Stimulated activated CD8-positive, alpha-beta memory T cell treated with anti-CD3 and anti-CD28 coated beads, Interleukin-7, amount 100 ng/mL, for 4 hours (primary cell): ENCODE measurements at regions not wholly inside any gene's neighbourhood (a gene's known extent, or its start where the extent isn't known, plus 50 kb on each side); places are given as distances from the start of the nearest gene placed in this dataset.
"Not testable (repeated sequence)": the region's sequence is repeated elsewhere in the genome, so short reads cannot be mapped to it uniquely, and the experiment has no call there.

Experiments used
- DNase-seq, 2 donors: peaks; one replicate each; pipeline ENCODE4 v3.0.0-alpha.2; 2020; ENCODE audit warnings: low read depth in 2 of 2

DNA sequence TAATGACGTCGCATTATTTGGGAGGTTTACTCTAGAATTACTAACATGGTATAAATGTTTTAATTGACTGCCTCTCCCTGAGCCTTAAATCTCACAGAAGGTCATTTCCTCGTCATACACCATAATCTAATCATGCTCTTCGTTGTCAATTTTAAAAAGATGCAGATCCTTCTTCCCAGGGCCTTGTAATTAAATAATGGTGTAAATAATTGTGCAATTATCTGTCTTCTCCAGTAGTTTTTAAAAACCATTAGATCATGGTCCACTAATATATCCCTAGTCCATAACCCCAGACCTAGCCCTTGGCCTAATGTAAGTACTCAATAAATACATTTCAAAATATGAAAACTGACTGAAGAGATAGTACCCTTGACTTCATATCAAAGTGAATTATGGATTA, 181.5 kb upstream of the GNAI1 start:
- DNase-seq: no peak

DNA sequence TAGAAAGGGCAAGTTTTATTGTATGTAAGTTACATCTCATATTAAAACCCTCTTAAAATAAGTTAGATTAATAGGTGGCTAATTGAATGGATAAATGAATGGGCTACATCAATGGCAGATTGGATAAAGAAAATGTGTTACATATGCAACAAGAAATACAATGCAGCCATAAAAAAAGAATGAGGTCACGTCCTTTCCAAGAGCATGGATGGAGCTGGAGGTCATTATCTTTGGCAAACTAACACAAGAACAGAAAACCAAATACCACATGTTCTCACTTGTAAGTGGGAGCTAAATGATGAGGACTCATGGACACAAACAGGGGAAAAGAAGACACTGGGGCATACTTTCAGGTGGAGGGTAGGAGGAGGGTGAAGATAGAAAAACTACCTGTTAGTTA, 182.2 kb upstream of the GNAI1 start:
- DNase-seq: no peak

DNA sequence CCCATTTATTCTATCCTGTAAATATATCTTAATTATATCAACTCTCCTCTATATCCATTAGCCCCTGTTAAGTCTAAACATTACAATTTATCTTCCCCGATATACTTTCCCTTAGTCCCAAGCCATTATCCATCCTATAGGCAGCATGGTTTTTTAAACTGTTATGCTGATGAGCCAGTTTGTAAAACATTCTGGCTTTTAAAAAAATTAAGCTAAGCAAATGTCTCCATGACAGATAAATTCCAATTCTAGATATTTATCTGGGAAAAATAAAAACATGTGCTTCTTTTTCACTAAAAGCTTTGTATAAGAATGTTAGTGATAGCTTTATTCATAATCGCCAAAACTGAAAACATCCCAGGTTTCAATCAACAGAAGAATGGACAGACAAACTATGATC, 183.2 kb upstream of the GNAI1 start:
- DNase-seq: no peak

DNA sequence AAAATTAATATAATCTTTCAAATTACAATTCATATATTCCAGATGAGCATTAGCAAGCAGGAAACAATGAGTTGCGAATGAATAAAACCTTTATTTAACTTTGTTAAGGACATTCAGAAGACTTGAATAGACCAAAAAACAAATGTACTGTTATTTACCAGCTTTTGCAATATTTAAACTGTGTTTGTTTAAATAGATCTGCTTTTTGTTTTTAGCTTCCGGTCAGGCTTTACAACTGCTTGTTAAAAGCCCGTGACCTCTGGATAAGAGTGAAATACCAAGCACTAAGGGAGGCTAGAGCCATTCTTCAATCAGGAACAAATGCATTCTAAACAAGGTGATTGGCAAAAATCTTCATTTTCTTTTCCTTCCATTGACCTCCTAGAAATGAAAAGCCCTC, 184.9 kb upstream of the GNAI1 start:
- no peak for DNase-seq

DNA sequence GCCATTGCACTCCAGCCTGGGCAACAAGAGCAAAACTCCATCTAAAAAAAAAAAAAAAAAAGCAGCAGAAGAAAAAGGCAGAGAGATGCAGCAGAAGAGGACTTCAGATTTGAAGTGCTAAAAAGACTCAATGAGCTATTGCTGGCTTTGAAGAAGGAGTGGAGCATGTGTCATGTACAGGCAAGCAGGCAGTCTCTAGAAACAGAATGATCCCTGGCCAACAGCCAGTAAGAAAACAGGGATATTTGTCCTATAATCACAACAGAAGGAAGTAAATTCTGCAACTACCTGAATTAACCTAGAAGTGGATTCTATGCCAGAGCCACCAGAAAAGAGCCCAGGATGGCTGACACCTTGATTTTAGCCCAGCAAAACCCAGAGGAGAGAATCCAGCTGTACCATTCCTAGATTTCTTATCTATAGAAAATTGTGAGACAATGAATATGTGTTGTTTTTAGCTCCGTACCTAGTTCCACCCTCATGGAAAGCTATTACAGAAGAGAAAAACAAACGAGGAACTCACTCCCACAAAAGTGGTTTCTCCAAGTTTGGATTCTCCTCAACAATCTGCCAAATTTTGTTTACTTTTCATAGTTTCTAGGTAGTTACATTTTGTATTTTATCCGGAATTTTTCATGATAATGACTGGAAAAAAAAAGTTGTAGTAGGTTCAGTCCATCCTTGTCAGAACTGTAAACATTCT, 198.2 kb upstream of the GNAI1 start:
- no peak for DNase-seq

DNA sequence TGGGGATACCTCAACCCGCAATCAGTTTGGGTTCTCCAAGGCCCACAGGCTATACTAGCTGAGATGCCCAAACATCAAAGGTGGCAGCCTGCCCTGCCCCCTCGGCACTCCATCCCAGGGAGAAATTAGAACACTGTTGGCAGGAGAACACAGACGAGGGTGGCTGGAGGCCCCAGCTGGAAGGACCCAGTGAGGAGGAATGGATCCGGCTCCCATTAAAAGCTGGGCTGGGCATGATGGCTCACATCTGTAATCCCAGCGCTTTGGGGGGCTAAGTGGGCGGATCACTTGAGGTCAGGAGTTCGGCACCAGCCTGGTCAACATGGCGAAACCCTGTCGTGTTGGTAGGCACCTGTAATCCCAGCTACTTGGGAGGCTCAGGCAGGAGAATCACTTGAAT, 199.9 kb upstream of the GNAI1 start:
- no peak for DNase-seq

DNA sequence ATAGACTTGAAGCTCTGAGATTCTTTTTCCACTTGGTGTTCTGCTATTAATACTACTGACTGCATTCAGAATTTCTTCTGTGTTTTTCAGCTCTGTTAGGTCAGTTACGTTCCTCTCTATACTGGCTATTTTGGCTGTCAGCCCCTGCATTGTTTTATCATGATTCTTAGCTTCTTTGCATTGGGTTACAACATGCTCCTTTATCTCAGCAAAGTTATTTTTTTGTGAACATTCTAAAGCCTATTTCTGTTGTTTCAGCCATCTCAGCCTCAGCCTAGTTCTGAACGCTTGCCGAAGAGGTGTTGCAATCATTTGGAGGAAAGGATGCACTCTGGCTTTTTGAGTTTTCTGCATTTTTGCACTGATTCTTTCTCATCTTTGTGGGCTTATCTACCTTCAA, 201.5 kb upstream of the GNAI1 start:
- DNase-seq: no peak

DNA sequence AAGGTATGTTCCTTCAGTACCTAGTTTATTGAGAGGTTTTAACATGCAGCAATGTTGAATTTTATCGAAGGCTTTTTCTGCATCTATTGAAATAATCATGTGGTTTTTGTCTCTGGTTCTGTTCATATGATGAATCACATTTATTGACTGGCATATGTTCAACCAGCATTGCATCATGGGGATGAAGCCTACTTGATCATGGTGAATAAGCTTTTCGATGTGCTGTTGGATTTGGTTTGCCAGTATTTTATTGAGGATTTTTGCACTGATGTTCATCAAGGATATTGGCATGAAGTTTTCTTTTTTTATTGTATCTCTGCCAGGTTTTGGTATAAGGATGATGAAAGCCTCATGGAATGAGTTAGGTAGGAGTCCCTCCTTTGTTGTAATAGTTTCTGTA, 204.0 kb upstream of the GNAI1 start:
- no peak for DNase-seq

DNA sequence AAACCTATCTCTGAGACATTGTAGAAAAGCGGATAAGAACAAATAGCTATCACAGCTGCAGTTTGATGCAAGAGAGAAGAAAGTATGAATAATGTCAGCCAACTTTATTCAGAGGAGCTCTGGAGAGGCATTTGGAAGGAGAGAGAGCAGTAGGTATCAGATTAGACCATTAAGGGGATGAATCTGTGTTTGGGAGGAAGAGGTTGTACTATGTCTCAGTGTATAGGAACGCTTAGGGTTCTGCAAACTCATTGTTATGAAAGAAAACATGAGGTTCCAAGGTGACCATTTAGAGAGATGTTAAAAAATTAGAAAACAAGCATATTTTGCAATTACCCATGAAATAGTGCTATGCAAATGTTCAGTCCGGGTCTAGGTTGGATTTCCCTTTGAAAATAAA, 207.5 kb upstream of the GNAI1 start:
- DNase-seq: no peak

DNA sequence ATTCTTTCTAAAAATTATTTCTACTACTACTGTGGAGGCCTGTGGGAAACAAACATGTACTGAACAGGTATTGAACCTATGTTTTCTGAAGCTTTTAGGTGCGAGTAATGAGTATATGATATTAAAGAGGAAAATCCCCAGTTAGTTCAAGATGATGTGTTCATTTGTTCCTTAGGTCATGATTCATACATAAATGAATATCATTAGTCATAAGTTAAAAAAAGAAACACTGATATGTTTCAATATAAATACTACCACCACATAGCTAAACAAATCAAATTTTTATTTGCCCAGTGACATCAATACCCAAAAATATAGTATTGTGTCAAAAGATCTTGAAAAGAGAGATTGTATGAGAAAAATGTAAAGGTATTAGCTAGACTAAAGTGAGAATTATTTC, 210.7 kb upstream of the GNAI1 start:
- DNase-seq: no peak

DNA sequence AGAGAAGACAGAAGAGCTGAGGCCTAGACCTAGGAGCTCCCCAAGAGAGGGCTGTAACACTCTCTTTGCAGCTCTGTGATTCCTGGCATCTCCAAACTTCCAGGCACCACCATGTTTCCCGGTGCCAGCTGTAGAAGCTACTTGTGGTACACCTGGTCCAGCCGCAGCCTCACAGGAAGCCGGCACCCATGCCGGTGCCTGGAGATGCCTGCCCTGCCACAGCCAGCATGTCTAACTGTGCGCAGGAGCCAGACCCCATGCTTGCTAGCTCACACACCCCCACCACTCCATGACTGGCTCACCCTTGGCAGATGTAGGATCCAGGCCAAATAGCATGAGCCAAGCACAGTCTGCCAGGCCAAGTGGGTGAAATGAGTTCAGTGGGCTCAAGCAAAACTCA, 211.7 kb upstream of the GNAI1 start:
- DNase-seq: no peak

DNA sequence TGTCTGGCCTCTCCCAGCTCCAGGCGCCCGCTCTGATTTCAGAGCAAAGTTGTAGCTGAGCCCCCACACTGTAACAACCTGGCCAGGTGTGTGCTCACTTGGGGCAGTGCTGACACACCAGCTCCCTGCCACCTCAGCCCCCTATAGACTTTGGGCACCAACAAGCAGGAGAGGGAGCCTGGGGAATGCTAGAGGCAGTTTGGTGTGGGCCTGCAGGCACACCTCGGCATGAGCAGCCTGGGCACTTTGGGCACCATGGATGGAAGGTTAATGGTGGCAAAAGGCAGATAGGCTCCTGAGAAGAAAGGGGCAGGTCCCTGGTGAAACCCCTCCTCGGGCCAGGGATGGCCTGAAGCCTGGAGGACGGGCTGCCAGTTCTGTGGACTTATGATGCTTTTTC, 212.7 kb upstream of the GNAI1 start:
- DNase-seq: no peak

DNA sequence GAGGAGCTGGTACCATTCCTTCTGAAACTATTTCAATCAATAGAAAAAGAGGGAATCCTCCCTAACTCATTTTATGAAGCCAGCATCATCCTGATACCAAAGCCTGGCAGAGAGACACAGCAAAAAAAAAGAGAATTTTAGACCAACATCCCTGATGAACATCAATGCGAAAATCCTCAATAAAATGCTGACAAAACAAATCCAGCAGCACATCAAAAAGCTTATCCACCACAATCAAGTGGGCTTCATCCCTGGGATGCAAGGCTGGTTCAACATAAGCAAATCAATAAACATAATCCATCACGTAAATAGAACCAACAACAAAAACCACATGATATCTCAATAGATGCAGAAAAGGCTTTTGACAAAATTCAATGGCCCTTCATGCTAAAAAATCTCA, 216.0 kb upstream of the GNAI1 start:
- DNase-seq: not testable (repeated sequence)

DNA sequence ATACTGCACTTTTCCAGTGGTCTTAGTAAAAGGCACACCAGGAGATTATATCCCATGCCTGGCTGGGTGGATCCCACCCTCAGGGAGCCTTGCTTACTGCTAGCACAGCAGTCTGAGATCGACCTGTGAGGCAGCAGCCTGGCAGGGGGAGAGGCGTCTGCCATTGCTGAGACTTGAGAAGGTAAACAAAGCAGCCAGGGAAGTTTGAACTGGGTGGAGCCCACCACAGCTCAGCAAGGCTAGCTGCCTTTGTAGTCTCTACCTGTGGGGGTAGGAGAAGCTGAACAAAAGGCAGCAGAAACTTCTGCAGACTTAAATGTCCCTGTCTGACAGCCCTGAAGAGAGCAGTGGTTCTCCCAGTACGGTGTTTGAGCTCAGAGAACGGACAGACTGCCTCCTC, 219.3 kb upstream of the GNAI1 start:
- DNase-seq: not testable (repeated sequence)

DNA sequence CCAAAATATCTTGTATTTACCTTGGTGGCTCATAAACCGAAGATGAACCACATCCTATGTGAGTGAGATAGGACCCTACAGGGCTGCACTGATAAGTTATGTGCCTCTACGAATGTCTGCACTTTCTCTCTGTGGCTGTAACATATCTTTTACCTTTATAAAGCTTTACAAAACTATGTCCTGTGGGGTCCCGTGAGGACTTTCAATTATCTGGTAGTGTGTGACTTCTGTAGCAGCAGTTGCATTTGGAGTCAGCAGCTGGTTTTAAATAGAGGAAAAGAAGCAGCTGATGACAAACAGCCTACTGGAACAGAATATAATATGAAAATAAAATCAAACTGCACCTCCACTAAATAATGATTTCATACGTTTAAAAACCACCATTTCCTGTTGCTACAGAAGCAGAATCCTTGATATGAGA, 222.4 kb upstream of the GNAI1 start:
- no peak for DNase-seq

DNA sequence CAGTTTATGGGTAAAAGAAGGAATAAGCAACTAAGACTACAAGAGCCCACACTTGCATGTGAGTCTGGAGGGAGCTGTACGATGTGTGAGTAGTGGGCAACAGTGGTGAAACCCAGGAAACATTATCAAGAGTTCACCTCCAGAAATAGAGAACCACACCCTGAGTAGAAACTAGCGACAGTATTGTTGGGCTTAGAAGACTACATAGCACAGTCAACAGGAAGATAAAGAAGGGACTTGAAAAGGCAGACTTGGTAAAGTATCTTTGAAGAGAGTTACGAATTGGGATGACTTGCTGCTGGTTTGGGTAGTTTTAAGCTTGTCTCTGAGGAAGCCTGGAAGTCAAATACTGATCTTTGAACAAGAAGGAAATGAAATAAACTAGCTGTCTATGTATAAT, 223.2 kb upstream of the GNAI1 start:
- no peak for DNase-seq

DNA sequence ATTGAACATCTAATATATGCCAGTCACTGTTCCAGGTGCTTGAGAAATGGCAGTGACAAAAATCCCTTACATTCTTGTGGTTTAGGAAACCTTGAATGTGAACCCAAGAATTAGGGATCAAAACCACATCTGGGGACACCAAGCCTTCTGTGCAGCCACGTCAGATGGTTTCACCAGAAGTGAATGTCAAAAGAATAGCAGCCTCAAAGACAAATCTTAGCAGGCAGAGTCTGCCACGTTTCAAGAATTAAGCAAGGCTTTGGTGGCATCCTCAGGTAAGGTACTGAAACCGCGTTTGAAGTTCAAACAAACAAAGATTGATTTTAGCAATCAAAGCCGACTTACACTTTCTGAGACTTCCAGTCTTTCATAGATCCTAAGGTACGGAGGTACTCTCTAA, 225.5 kb upstream of the GNAI1 start:
- DNase-seq: no peak

DNA sequence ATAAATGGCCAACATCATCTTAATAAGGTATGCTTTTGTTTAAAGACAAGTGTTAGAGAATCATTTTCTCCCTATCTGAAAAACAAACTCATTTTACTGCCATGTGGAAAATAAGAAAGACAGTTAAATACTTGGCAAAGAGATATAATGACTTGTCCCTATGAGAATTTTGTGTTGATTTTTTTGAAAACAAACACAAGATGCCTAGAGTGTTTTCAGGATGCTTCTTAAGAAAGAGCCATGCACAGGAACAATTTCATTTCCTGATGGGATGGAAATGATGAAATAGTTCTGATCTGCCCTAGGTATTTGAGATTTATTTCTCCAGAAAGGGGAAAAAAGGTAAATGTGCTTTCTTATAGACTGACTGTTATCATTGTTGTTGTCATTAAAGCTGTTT, 237.5 kb upstream of the GNAI1 start:
- no peak for DNase-seq

DNA sequence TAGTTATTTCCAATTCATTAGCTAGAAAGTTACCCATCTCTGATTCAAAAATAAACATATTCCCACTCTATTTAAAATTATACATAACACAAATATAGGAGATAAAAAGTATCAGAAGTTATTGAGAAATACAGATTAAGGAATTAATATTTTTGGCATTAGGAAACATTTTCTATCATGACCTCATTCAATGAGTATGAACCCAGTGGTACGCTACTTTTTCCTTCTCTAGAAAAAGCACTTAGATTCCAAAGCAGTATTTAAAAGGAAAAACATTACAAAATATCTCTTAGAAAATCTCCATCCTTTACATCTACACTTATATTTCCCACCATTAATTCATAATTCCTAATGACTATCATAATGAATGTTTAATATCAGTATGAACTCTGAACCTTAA, 240.6 kb upstream of the GNAI1 start:
- DNase-seq: no peak

DNA sequence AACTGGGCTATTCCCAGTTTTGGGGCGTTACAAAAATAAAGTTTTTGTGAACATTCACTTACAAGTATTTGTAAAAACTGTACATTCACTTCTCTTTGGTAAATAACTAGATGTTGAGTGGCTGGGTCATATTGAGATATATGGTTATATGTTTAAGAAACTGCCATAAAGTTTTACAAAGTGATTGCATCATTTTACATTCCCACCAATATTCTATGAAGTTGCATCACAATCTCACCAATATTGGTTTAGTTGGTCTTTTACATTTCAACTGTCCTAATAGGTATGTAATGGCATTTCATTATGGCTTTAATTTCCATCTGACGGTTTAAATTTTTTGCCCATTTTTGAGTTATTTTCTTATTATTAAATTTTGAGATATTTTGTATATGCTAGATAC, 251.7 kb upstream of the GNAI1 start:
- DNase-seq: no peak

DNA sequence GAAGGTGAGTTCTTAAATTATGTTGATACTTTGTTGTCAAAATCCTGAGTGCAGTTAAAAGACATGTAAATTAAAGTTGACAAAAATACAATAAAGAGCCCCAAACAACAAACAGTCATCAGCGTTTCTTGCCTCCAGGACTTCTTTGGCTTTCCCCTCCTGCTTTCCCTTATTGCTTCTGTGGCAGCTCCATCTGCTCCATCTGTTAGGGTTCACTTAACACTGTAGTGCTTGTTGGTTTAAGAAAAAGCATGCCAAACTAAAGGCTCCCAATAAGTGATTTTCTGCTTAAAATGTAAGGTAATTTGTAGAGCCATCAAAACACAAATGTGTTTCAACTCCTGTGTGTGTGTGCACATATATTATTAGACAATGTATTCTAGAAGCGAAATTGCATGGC, 254.3 kb upstream of the GNAI1 start:
- no peak for DNase-seq

DNA sequence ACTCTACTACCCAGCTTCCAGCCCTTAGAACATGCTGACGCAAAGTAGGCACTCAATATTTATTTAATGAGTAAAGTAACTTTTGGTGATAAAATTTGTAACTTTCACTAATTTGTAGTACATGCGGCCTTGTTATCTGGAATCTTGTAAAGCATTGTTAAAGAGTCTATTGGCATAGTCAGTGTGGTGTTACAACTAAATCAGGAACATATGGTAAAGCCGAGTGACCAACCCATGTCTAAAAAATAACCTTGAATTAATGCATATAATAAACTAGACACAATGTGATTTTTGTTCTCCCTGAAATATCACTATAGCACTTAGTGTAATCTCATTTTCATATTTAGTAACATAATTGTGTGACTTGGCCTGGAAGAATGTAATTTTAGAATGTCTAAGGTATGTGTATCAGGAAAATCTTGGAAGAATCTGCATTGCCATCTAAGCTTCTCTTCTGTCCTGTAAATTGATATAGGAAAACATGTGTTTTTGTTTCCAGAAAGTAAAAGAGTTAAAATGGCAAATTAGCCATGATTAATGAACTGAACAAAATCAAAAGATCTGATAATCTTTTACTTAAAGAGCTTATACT, 256.7 kb upstream of the GNAI1 start:
- DNase-seq: no peak

DNA sequence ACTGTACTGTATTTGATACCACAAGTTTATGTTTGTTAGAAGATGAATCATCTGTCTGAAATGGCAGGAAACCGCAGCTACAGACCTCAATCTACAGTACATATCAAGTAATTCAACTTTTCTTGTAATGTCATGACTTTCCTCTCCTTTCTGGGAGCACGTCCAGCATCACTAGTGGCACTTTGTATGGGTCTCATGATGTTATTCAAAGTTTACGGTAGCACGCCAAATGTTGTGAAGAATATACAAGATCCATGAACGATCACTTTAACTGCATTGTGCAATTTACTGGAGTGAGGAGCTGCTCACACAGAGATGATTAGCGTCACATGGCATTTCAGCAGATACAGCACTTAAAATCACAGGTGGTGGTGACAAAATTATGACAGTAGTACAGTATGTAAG, 257.8 kb upstream of the GNAI1 start:
- no peak for DNase-seq

DNA sequence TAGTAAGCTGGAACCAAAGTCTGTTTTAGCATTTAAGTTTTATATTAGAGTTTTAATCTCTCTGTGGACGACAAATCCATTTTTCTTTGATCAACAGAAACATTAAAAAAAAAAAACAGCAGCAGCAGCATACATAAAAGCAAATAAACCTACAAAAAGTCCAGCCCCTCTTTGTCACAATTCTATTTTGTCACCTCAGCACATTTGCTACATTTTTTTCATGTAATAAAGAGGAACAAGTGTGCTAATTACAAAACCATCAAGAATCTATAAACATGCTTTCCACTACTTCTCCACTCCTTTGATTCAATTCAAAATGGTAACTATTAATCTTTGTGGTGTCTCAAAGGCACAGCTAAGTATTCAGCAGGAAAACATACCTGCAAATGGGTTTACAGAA, 259.8 kb upstream of the GNAI1 start:
- no peak for DNase-seq
